ENCODE measurements at regions not wholly inside any gene's neighbourhood (a gene's known extent, or its start where the extent isn't known, plus 50 kb on each side); places are given as distances from the start of the nearest gene placed in this dataset.

- TF ChIP-seq POLR2A (IDR thresholded peaks at IDR 0.05; ENCODE audit: low read length) (no peak), GATA1 (IDR thresholded peaks at IDR 0.05; ENCODE audit: low read depth, low read length) (no peak)
Measured at GRCh38 chr12:58365087-58365390, 423.7 kb downstream of the ATP23 start.

All from erythroblast (primary cell).